HG03378 (cell line): ENCODE measurements at regions not wholly inside any gene's neighbourhood (a gene's known extent, or its start where the extent isn't known, plus 50 kb on each side); places are given as distances from the start of the nearest gene placed in this dataset.

Experiments
- ATAC-seq: cut with Tn5 transposase; IDR thresholded peaks from one replicate; pipeline ENCODE4 v1.9.1; 2021; ENCODE audit warnings: mild to moderate bottlenecking, moderate library complexity; ENCODE audit not compliant: unreplicated experiment

- ATAC-seq = no peak
Observed at GRCh38 chr13:89910166-89910565, 1437.3 kb upstream of the MIR17HG start.

GRCh38 chr13:89916551-89916950 lies 1430.9 kb upstream of the MIR17HG start:
- ATAC-seq = no peak

DNA sequence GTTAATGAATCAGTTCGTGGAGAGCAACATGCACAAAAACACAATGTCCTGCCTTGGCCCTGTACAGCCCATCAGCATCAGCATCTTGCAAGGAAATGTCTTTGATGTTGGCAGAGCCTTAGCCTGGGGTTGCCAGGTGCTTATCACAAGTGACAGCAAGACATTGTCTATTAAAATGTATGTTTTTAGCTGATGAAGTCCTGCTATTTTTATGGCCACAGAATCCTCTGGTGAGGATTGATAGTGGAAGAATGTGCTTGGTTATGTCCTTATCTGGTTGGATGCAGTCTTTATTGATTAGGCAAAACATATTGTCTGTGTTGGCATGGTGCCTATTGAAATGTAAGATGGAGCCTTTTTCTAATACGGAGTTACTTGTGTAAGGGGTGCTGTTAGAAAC lies 1427.0 kb upstream of the MIR17HG start:
- no peak for ATAC-seq

- no peak for ATAC-seq
Observed at GRCh38 chr13:89923052-89923451, 1424.4 kb upstream of the MIR17HG start.

DNA sequence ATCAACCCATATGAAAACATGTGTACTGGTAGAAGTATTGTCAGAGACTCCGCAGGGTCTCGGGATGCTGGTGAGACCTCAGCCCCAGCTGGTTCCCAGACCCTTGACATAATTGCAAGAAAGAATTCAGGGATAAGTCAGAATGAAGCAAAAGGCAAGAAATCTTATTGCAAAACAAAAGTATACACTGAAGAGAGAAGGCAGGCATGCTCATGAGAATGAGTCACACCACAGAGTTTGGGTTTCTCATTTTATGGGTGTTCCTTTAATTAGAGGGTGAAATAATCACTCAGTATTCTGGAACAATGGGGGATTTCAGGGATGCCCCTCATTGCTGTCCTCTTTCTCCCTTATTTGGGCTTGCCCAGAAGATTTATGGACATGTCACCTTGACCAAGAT lies 1423.8 kb upstream of the MIR17HG start:
- no peak for ATAC-seq

GRCh38 chr13:89925107-89925506 lies 1422.4 kb upstream of the MIR17HG start:
- no peak for ATAC-seq

GRCh38 chr13:89930861-89931260 lies 1416.6 kb upstream of the MIR17HG start:
- ATAC-seq = no peak

GRCh38 chr13:89932902-89933301 lies 1414.6 kb upstream of the MIR17HG start:
- no peak for ATAC-seq

DNA sequence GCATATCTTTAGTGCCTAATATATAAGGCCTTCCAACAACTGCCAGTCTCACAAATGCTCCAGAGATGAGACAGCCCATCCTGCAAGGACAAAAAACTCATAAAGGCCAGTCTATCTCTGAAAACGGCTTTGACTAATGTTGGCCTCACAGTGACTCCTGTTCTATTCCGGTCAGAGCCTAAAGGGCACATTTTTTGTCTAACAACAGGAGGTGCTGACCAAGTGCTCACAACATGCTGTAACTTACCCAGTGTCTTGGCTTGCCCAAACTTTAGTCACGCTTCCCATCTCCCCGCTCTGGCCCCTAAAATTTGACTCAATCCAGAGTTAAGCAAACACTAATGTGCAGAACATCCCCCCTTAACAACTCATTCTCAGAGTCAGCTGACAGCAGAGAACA lies 1411.2 kb upstream of the MIR17HG start:
- ATAC-seq = no peak

GRCh38 chr13:89937420-89937819 lies 1410.1 kb upstream of the MIR17HG start:
- no peak for ATAC-seq

- no peak for ATAC-seq
Observed at GRCh38 chr13:89940383-89940782, 1407.1 kb upstream of the MIR17HG start.

DNA sequence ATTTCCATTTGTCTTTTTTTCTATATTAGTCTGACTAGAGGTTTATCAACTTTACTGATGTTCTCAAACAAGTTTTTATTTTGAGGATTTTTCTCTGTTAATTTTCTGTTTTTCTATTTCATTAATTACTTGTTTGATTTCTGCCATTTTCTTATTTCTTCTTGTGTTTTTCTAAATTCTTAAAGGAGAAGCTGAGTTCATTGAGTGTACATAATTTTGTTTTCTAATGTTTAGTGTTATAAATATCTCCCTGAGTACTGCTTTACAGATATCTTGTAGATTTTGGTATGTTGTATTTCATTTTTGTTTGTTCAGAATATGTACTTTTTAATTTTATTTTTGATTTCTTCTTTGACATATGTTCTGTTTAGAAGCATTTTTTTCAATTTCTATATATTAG lies 1404.3 kb upstream of the MIR17HG start:
- ATAC-seq = no peak

- ATAC-seq = no peak
Observed at GRCh38 chr13:89950225-89950624, 1397.3 kb upstream of the MIR17HG start.

GRCh38 chr13:89951341-89951740 lies 1396.1 kb upstream of the MIR17HG start:
- no peak for ATAC-seq

- no peak for ATAC-seq
Observed at GRCh38 chr13:89953581-89953980, 1393.9 kb upstream of the MIR17HG start.

GRCh38 chr13:89955773-89956172 lies 1391.7 kb upstream of the MIR17HG start:
- no peak for ATAC-seq

DNA sequence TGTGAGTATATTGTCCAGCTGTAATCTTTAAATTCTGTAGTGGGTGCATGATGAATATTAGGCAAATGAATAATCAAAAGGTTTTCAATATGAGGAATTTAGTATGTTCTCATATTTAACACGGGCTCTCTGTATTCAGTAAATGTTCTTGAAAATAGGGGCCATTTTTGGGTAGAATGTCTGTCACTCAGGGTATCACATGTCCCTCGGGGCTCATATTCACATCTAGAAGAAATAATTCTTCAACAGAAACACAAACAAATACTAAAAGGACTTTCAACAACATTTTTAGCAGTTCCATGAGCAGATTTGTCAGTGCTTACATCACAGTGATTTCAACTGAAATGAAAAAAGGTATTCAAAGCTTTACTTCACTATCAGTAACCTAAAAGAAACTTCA lies 1388.4 kb upstream of the MIR17HG start:
- no peak for ATAC-seq

DNA sequence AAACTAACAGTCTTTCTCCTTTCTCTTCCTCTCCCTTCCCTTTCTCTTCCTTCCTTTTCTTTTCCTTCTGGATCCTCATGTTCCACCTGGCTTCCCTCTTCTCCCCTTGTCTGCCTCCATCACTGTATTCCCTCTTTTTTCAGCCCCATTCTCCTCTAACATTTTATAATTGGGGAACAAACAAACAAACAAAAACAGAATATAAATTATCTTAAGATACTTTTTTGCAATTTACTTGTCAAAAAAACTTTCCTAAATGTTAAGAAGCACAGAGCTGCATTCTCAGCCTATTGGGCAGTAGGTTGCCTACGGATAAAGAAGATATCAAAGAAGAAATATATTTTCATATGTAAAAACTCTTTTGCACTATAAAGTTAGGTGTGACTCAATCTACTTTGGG lies 1382.2 kb upstream of the MIR17HG start:
- no peak for ATAC-seq

DNA sequence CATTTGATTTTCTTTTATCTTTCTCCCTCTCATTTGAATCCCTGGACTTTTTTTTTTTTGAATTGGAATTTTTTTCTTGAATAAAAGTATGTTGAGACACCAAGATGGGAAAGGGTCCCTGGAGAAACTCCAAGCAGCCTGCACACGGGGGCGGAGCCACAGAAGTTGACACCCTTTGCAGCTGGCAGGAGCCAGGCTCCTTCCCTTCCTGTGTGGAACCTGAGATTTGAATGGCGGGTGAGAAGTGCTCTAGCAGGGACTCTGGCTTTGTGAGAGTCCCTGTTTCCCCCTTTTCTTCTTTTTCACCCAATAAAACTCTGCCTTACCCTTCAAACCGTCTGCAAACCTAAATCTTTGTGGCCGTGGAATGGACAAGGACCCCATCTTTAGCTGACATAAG lies 1381.0 kb upstream of the MIR17HG start:
- no peak for ATAC-seq

GRCh38 chr13:89967701-89968100 lies 1379.8 kb upstream of the MIR17HG start:
- no peak for ATAC-seq

- ATAC-seq = no peak
Observed at GRCh38 chr13:89968470-89968869, 1379.0 kb upstream of the MIR17HG start.

DNA sequence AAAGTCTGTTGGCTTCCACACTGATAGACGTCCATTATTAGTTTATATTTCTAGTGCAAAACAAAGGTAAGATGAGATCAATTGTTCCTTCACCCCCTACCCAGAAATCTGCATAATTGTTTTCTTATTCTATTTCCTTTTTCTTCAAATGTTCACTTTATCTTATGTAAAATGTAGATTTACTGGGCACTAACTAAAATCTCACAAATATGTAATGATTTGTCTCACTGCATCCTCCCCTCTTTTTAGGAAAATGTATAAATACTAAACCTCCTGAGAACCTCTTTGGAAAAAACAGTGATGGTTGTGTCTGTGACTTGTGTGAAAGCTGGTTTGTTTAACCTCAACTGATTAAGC lies 1377.2 kb upstream of the MIR17HG start:
- ATAC-seq = no peak

DNA sequence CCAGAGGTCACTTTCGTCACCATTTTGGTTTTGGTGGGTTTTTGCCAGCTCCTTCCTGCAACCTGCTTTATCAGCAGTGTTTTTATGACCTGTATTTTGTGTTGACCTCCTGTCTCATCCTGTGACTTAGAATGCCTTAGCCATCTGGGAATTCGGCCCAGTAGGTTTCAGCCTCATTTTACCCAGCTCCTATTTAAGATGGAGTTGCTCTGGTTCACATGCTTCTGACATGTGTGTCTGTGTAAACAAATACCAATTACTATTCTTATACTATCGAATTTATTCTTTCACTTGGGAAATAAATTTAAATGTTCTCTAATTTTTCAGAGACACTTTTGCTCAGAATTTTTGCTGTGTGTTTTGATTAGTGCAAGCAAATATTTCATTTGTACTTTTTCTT lies 1370.3 kb upstream of the MIR17HG start:
- ATAC-seq = no peak

- no peak for ATAC-seq
Observed at GRCh38 chr13:89980896-89981295, 1366.6 kb upstream of the MIR17HG start.
